ENCODE measurements at regions not wholly inside any gene's neighbourhood (a gene's known extent, or its start where the extent isn't known, plus 50 kb on each side); places are given as distances from the start of the nearest gene placed in this dataset.

DNA sequence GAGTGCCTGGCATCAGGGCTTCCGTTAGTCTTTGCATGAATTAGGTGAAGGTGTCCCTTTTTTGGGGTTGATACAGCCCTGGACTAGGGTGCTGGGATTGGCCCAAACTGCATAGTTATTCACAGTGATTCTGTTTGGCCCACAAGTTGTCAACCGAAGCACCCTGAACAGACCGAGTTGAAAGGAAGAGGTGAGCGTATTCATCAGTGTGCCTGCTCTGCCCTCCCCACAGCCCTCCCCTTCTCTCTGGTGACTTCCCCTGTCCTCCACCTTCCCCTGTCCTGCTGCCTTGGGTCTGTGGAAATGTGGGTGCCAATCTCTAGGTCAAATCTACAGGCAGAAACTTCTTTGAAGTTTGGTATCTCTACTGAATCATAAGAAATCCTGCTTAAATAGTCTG lies 330.5 kb downstream of the DYSF start:
- TF ChIP-seq, protein P1, sequence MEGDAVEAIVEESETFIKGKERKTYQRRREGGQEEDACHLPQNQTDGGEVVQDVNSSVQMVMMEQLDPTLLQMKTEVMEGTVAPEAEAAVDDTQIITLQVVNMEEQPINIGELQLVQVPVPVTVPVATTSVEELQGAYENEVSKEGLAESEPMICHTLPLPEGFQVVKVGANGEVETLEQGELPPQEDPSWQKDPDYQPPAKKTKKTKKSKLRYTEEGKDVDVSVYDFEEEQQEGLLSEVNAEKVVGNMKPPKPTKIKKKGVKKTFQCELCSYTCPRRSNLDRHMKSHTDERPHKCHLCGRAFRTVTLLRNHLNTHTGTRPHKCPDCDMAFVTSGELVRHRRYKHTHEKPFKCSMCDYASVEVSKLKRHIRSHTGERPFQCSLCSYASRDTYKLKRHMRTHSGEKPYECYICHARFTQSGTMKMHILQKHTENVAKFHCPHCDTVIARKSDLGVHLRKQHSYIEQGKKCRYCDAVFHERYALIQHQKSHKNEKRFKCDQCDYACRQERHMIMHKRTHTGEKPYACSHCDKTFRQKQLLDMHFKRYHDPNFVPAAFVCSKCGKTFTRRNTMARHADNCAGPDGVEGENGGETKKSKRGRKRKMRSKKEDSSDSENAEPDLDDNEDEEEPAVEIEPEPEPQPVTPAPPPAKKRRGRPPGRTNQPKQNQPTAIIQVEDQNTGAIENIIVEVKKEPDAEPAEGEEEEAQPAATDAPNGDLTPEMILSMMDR (IDR thresholded peaks at IDR 0.05), result no peak
- no peak for TF ChIP-seq POLR2A (IDR thresholded peaks at IDR 0.05)
